GM12878 (cell line): ENCODE measurements at regions not wholly inside any gene's neighbourhood (a gene's known extent, or its start where the extent isn't known, plus 50 kb on each side); places are given as distances from the start of the nearest gene placed in this dataset.

Experiments
- ATAC-seq: fragments of 200-7000 bp; cut with Tn5 transposase; 3 replicates; pipeline ENCODE4 v1.9.1; 2020; ENCODE audit warnings: mild to moderate bottlenecking, moderate library complexity
- BruUV-seq: library from RNA; stranded (reverse); fragments of 400-500 nt; replicated peaks from 2 replicates; lab custom pipeline; 2021; lab: Mats Ljungman, UMichigan
- CTCF ChIA-PET: fragments of 300-600 bp; sonication (Branson Sonifier 250); formaldehyde crosslinking; extraction: SDS; loops from one replicate; lab custom pipeline; 2021; ENCODE audit warnings: inconsistent platforms; lab: Yijun Ruan, JAX
- POLR2A ChIA-PET: fragments of 350-600 bp; formaldehyde crosslinking; extraction: SDS; loops from one replicate; lab custom pipeline; 2021; ENCODE audit warnings: inconsistent platforms; lab: Charles Lee
- RAD21 ChIA-PET: fragments of 300-600 bp; sonication (Branson Sonifier 250); formaldehyde crosslinking; loops from one replicate; lab custom pipeline; 2023; ENCODE audit warnings: antibody characterized with exemption; ENCODE audit not compliant: unreplicated experiment; lab: Charles Lee
- SMC1A ChIA-PET: fragments of 300-600 bp; sonication (Branson Sonifier 250); formaldehyde crosslinking; loops from one replicate; lab custom pipeline; 2023; ENCODE audit not compliant: unreplicated experiment, uncharacterized antibody; lab: Charles Lee
- DNase-seq: peaks from one replicate; pipeline ENCODE4 v3.0.0-alpha.2; 2011; ENCODE audit warnings: low read depth, low spot score
- FAIRE-seq: peaks from 3 replicates; lab custom pipeline; 2011; peaks lifted over from hg19 to GRCh38; lab: Jason Lieb, UNC
- H2AFZ ChIP-seq: 2 replicates; pipeline ENCODE4 v1.6.0; 2011; ENCODE audit warnings: low read depth, low read length, control low read depth; ENCODE audit not compliant: control insufficient read depth
- H3K27ac ChIP-seq: 2 replicates; pipeline ENCODE4 v1.5.1; 2011; ENCODE audit warnings: control low read depth; ENCODE audit not compliant: control insufficient read depth, insufficient read depth
- H3K27me3 ChIP-seq, 2 experiments: replicated peaks in 1 of 2; 2 replicates each; pipeline versions ENCODE4 v1.6.0 to v1.6.1; 2011; ENCODE audit warnings: low read length in 1 of 2; ENCODE audit not compliant: control insufficient read depth in 2 of 2, insufficient read depth in 2 of 2
- H3K36me3 ChIP-seq, 2 experiments: 2 replicates each; pipeline ENCODE4 v1.5.1; 2011; ENCODE audit warnings: low read length in 1 of 2; ENCODE audit not compliant: control insufficient read depth in 2 of 2, insufficient read depth in 2 of 2
- H3K4me1 ChIP-seq: 2 replicates; pipeline ENCODE4 v1.6.1; 2011; ENCODE audit warnings: mild to moderate bottlenecking, low read length, moderate library complexity, mixed read lengths; ENCODE audit not compliant: control insufficient read depth, insufficient read depth
- H3K4me2 ChIP-seq: 2 replicates; pipeline ENCODE4 v1.6.0; 2011; ENCODE audit warnings: control low read depth; ENCODE audit not compliant: control insufficient read depth, insufficient read depth
- H3K4me3 ChIP-seq: fragments of 200-600 bp; sonication (generic); 2 replicates; pipeline ENCODE4 v1.5.1; 2016
- H3K79me2 ChIP-seq: 2 replicates; pipeline ENCODE4 v1.6.0; 2011; ENCODE audit warnings: low read length; ENCODE audit not compliant: control insufficient read depth, insufficient read depth
- H3K9ac ChIP-seq: 2 replicates; pipeline ENCODE4 v1.8.0; 2011; ENCODE audit warnings: low read length, control low read depth, mixed read lengths; ENCODE audit not compliant: control insufficient read depth, insufficient read depth
- H3K9me3 ChIP-seq: replicated peaks from 3 replicates; pipeline ENCODE4 v1.5.1; 2011; ENCODE audit warnings: mild to moderate bottlenecking, low read length; ENCODE audit not compliant: control insufficient read depth, insufficient read depth
- H4K20me1 ChIP-seq: 2 replicates; pipeline ENCODE4 v1.6.0; 2011; ENCODE audit not compliant: control insufficient read depth, insufficient read depth
- BACH1 ChIP-seq: fragments of 450-650 bp; IDR thresholded peaks from 2 replicates; pipeline ENCODE4 v1.6.1; 2017; ENCODE audit warnings: mild to moderate bottlenecking, borderline replicate concordance
- BCLAF1 ChIP-seq: fragments of 450-650 bp; IDR thresholded peaks from 2 replicates; pipeline ENCODE4 v1.6.1; 2017; ENCODE audit warnings: antibody characterized with exemption, mild to moderate bottlenecking, moderate library complexity
- E4F1 ChIP-seq: fragments of 450-650 bp; IDR thresholded peaks from 2 replicates; pipeline ENCODE4 v1.6.1; 2018; ENCODE audit warnings: borderline replicate concordance, mild to moderate bottlenecking; ENCODE audit not compliant: partially characterized antibody
- FOXK2 ChIP-seq: fragments of 450-650 bp; IDR thresholded peaks from 2 replicates; pipeline ENCODE4 v1.6.1; 2017; ENCODE audit warnings: mild to moderate bottlenecking, moderate library complexity
- MXI1 ChIP-seq: fragments of 150-350 bp; IDR thresholded peaks from 2 replicates; pipeline ENCODE4 v1.6.1; 2011; ENCODE audit warnings: low read depth, mild to moderate bottlenecking, inconsistent platforms, low read length, improper control_type of control experiment
- PKNOX1 ChIP-seq: fragments of 450-650 bp; IDR thresholded peaks from 2 replicates; pipeline ENCODE4 v1.6.1; 2016; ENCODE audit warnings: mild to moderate bottlenecking
- POLR2AphosphoS2 ChIP-seq: IDR thresholded peaks from 2 replicates; pipeline ENCODE4 v1.6.1; 2011; ENCODE audit warnings: low read depth, mild to moderate bottlenecking, low read length, improper control_type of control experiment, moderate library complexity
- RELA ChIP-seq: fragments of 450-650 bp; IDR thresholded peaks from 2 replicates; pipeline ENCODE4 v1.8.0; 2014; ENCODE audit warnings: borderline replicate concordance; ENCODE audit not compliant: partially characterized antibody
- SMC3 ChIP-seq: IDR thresholded peaks from 2 replicates; pipeline ENCODE4 v1.6.1; 2011; ENCODE audit warnings: low read length, improper control_type of control experiment, borderline replicate concordance
- SREBF1 ChIP-seq: IDR thresholded peaks from 2 replicates; pipeline ENCODE4 v1.6.1; 2012; ENCODE audit warnings: mild to moderate bottlenecking, low read length
- SREBF2 ChIP-seq: IDR thresholded peaks from 2 replicates; pipeline ENCODE4 v1.6.1; 2012; ENCODE audit warnings: mild to moderate bottlenecking, low read length
- SRF ChIP-seq, 2 experiments: IDR thresholded peaks; 2 replicates each; pipeline ENCODE4 v1.6.1; 2011; ENCODE audit warnings: low read depth in 2 of 2, low read length in 2 of 2, mild to moderate bottlenecking in 1 of 2, moderate library complexity in 1 of 2
- SUPT20H ChIP-seq: IDR thresholded peaks from 2 replicates; pipeline ENCODE4 v1.6.1; 2011; ENCODE audit warnings: low read depth, mild to moderate bottlenecking, low read length, moderate library complexity, borderline replicate concordance; ENCODE audit not compliant: control insufficient read depth
- ZZZ3 ChIP-seq: IDR thresholded peaks from 2 replicates; pipeline ENCODE4 v1.6.1; 2011; ENCODE audit warnings: low read depth; ENCODE audit not compliant: control insufficient read depth, insufficient read length
- WGBS: methylation state at CpG from one replicate; pipeline ENCODE4 v1.1.6; 2016; ENCODE audit warnings: low lambda C conversion rate; ENCODE audit not compliant: insufficient replicate concordance, insufficient coverage; ENCODE audit errors: missing lambda C conversion rate; 5-methylcytosine and 5-hydroxymethylcytosine counted together
- in situ Hi-C: fragments of 300-500 bp; cut with MboI; formaldehyde crosslinking; loops from 9 replicates; pipeline ENCODE4 v1.14.3; 2018; ENCODE audit warnings: mixed read lengths
- intact Hi-C: fragments of 100-400 bp; cut with micrococcal nuclease; formaldehyde crosslinking; loops from one replicate; pipeline ENCODE4 v1.14.2; 2022; ENCODE audit not compliant: unreplicated experiment
- TF ChIP-seq, protein P1 (sequence below): fragments of 450-650 bp; IDR thresholded peaks from 2 replicates; pipeline ENCODE4 v1.6.1; 2017; ENCODE audit warnings: mild to moderate bottlenecking, low read depth, inconsistent platforms; ENCODE audit not compliant: poor library complexity, severe bottlenecking

DNA sequence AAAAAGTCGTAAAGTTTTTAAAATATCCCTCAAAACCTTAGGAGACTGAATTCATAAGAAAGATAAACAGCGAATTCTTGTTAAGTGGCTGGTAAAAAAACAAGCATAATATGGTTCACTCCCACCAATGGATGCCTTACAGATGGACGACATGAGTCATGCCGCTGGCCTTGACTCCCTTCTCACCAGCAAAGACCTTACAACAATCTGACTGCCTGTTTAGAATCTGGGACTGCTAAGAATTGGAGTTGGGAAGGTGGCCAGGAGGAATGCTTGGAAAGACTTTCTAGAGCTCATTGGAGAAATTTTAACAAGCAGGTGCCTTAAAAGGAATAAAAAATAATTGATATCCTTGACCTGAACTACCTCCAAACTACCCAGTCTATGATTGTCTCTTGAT is 206.9 kb upstream of the FMN2 start:
- no peak overlapping the region for H2AFZ ChIP-seq
- no peak overlapping the region for H3K9ac ChIP-seq
- intact Hi-C loops = no loop called here
- DNase-seq (no peak), ATAC-seq (no peak), FAIRE-seq (no peak)
- no peak overlapping the region for H3K27ac ChIP-seq
- H3K79me2 ChIP-seq = no peaks in the 10 kb centered on the region
- no peaks in the 10 kb centered on the region for H4K20me1 ChIP-seq
- H3K4me2 ChIP-seq = no peak overlapping the region
- H3K27me3 ChIP-seq = no peaks in the 10 kb centered on the region
- in situ Hi-C loops = no loop called here
- H3K9me3 ChIP-seq = no peaks in the 10 kb centered on the region
- H3K36me3 ChIP-seq = no peaks in the 10 kb centered on the region
- ChIA-PET RAD21 (no interaction called here), CTCF (no interaction called here), SMC1A (no interaction called here), POLR2A (no interaction called here)
- WGBS = 7% methylated on average over 4 of the region's 4 CpGs
- no peak overlapping the region for H3K4me3 ChIP-seq
- no peaks in the 10 kb centered on the region for H3K4me1 ChIP-seq
- BruUV-seq = no TSS peak
- no peak for TF ChIP-seq MXI1
- TF ChIP-seq FOXK2 = no peak
- no peak for TF ChIP-seq POLR2AphosphoS2
- TF ChIP-seq SRF (IDR thresholded peaks at IDR 0.05; ENCODE audit: low read depth in 2 of 2, low read length in 2 of 2) = no peak
- TF ChIP-seq SREBF2 = no peak
- no peak for TF ChIP-seq BACH1
- TF ChIP-seq ZZZ3 = no peak
- TF ChIP-seq SUPT20H = no peak
- TF ChIP-seq RELA = no peak
- no peak for TF ChIP-seq SMC3
- no peak for TF ChIP-seq E4F1
- TF ChIP-seq SREBF1 = no peak
- no peak for TF ChIP-seq BCLAF1
- no peak for TF ChIP-seq PKNOX1
- TF ChIP-seq, protein P1, sequence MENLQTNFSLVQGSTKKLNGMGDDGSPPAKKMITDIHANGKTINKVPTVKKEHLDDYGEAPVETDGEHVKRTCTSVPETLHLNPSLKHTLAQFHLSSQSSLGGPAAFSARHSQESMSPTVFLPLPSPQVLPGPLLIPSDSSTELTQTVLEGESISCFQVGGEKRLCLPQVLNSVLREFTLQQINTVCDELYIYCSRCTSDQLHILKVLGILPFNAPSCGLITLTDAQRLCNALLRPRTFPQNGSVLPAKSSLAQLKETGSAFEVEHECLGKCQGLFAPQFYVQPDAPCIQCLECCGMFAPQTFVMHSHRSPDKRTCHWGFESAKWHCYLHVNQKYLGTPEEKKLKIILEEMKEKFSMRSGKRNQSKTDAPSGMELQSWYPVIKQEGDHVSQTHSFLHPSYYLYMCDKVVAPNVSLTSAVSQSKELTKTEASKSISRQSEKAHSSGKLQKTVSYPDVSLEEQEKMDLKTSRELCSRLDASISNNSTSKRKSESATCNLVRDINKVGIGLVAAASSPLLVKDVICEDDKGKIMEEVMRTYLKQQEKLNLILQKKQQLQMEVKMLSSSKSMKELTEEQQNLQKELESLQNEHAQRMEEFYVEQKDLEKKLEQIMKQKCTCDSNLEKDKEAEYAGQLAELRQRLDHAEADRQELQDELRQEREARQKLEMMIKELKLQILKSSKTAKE = no peak
